ENCODE measurements at regions not wholly inside any gene's neighbourhood (a gene's known extent, or its start where the extent isn't known, plus 50 kb on each side); places are given as distances from the start of the nearest gene placed in this dataset.

DNA sequence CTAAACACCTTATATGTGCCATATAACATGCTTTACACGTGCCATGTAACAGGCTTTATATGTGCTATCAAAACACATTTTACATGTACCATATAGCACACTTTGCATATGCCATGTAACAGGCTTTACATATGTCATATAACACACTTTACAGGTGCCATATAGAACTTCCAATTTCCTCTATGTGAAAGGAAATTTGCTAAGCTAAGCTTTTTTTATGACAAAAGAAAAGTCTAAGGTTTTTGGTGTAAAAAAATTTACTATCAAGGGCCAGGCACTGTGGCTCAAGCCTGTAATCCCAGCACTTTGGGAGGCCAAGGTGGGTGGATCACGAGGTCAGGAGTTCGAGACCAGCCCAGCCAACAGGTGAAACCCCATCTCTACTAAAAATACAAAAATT is 136.5 kb downstream of the AKAIN1 start:
- Histone ChIP-seq H4K20me1 (ENCODE audit: insufficient read depth) (no peaks in the 10 kb centered on the region), H3K9ac (ENCODE audit: low read length) (no peak overlapping the region), H3K9me2 (ENCODE audit: insufficient read depth, low read length) (no peaks in the 10 kb centered on the region), H3K27ac (ENCODE audit: low read length) (no peak overlapping the region), H3K27me3 (ENCODE audit: insufficient read depth, low read depth, low read length) (no peaks in the 10 kb centered on the region), H3K9me3 (ENCODE audit: low read length) (no peaks in the 10 kb centered on the region), H3K4me3 (ENCODE audit: low read length) (no peak overlapping the region), H2AFZ (ENCODE audit: low read depth, low read length) (no peak overlapping the region), H3K4me2 (ENCODE audit: low read length) (no peak overlapping the region), H3F3A (ENCODE audit: insufficient read depth, low read length, poor library complexity, severe bottlenecking) (no peaks in the 10 kb centered on the region), H3K36me3 (ENCODE audit: insufficient read depth, low read length) (no peaks in the 10 kb centered on the region), H3K79me2 (replicated peaks; ENCODE audit: insufficient read depth, low read length) (no peaks in the 10 kb centered on the region)
- TF ChIP-seq MXI1 (conservative IDR thresholded peaks at IDR 0.05; ENCODE audit: poor library complexity, severe bottlenecking) (no peak), RAD21 (conservative IDR thresholded peaks at IDR 0.05) (no peak), TAF1 (IDR thresholded peaks at IDR 0.05; ENCODE audit: low read depth) (no peak), POLR2AphosphoS5 (IDR thresholded peaks at IDR 0.05) (no peak), EP300 (conservative IDR thresholded peaks at IDR 0.05; ENCODE audit: poor library complexity, severe bottlenecking) (no peak), EZH2 (IDR thresholded peaks at IDR 0.05; ENCODE audit: borderline replicate concordance, insufficient read depth, low read length, poor library complexity, severe bottlenecking) (no peak), SMC3 (conservative IDR thresholded peaks at IDR 0.05; ENCODE audit: poor library complexity) (no peak)
- TF ChIP-seq, protein P1, sequence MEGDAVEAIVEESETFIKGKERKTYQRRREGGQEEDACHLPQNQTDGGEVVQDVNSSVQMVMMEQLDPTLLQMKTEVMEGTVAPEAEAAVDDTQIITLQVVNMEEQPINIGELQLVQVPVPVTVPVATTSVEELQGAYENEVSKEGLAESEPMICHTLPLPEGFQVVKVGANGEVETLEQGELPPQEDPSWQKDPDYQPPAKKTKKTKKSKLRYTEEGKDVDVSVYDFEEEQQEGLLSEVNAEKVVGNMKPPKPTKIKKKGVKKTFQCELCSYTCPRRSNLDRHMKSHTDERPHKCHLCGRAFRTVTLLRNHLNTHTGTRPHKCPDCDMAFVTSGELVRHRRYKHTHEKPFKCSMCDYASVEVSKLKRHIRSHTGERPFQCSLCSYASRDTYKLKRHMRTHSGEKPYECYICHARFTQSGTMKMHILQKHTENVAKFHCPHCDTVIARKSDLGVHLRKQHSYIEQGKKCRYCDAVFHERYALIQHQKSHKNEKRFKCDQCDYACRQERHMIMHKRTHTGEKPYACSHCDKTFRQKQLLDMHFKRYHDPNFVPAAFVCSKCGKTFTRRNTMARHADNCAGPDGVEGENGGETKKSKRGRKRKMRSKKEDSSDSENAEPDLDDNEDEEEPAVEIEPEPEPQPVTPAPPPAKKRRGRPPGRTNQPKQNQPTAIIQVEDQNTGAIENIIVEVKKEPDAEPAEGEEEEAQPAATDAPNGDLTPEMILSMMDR (IDR thresholded peaks at IDR 0.05; ENCODE audit: poor library complexity, severe bottlenecking): no peak
- TF ChIP-seq, protein P2, sequence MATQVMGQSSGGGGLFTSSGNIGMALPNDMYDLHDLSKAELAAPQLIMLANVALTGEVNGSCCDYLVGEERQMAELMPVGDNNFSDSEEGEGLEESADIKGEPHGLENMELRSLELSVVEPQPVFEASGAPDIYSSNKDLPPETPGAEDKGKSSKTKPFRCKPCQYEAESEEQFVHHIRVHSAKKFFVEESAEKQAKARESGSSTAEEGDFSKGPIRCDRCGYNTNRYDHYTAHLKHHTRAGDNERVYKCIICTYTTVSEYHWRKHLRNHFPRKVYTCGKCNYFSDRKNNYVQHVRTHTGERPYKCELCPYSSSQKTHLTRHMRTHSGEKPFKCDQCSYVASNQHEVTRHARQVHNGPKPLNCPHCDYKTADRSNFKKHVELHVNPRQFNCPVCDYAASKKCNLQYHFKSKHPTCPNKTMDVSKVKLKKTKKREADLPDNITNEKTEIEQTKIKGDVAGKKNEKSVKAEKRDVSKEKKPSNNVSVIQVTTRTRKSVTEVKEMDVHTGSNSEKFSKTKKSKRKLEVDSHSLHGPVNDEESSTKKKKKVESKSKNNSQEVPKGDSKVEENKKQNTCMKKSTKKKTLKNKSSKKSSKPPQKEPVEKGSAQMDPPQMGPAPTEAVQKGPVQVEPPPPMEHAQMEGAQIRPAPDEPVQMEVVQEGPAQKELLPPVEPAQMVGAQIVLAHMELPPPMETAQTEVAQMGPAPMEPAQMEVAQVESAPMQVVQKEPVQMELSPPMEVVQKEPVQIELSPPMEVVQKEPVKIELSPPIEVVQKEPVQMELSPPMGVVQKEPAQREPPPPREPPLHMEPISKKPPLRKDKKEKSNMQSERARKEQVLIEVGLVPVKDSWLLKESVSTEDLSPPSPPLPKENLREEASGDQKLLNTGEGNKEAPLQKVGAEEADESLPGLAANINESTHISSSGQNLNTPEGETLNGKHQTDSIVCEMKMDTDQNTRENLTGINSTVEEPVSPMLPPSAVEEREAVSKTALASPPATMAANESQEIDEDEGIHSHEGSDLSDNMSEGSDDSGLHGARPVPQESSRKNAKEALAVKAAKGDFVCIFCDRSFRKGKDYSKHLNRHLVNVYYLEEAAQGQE (IDR thresholded peaks at IDR 0.05; ENCODE audit: borderline replicate concordance): no peak

DNA sequence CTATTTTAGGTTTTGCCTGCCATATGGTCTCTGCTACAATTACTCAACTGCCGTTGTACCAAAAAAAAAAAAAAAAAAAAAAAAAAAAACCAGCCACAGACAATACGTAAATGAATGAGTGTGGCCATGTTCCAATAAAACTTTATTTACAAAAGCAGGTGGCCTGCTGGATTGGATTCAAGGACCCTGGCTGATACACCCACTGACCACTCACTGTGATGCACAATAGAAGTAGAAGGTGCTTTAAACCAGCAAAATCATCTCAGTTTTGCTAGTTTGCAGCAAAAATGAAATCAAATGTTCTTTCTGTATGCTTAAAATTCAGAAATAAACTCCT is 137.4 kb downstream of the AKAIN1 start:
- Histone ChIP-seq H3K79me2 (replicated peaks; ENCODE audit: insufficient read depth, low read length) (no peaks in the 10 kb centered on the region), H3F3A (ENCODE audit: insufficient read depth, low read length, poor library complexity, severe bottlenecking) (no peaks in the 10 kb centered on the region), H3K27me3 (ENCODE audit: insufficient read depth, low read depth, low read length) (no peaks in the 10 kb centered on the region), H3K9ac (ENCODE audit: low read length) (no peak overlapping the region), H4K20me1 (ENCODE audit: insufficient read depth) (no peaks in the 10 kb centered on the region), H3K4me2 (ENCODE audit: low read length) (no peak overlapping the region), H2AFZ (ENCODE audit: low read depth, low read length) (no peak overlapping the region), H3K36me3 (ENCODE audit: insufficient read depth, low read length) (no peaks in the 10 kb centered on the region), H3K9me2 (ENCODE audit: insufficient read depth, low read length) (no peaks in the 10 kb centered on the region), H3K27ac (ENCODE audit: low read length) (no peak overlapping the region), H3K9me3 (ENCODE audit: low read length) (no peaks in the 10 kb centered on the region), H3K4me3 (ENCODE audit: low read length) (no peak overlapping the region)
- no peak for TF ChIP-seq EZH2 (IDR thresholded peaks at IDR 0.05; ENCODE audit: borderline replicate concordance, insufficient read depth, low read length, poor library complexity, severe bottlenecking)
- TF ChIP-seq MXI1 (conservative IDR thresholded peaks at IDR 0.05; ENCODE audit: poor library complexity, severe bottlenecking): no peak
- TF ChIP-seq, protein P2 (IDR thresholded peaks at IDR 0.05; ENCODE audit: borderline replicate concordance): no peak
- no peak for TF ChIP-seq SMC3 (conservative IDR thresholded peaks at IDR 0.05; ENCODE audit: poor library complexity)
- TF ChIP-seq TAF1 (IDR thresholded peaks at IDR 0.05; ENCODE audit: low read depth): no peak
- no peak for TF ChIP-seq RAD21 (conservative IDR thresholded peaks at IDR 0.05)
- TF ChIP-seq, protein P1 (IDR thresholded peaks at IDR 0.05; ENCODE audit: poor library complexity, severe bottlenecking): no peak
- TF ChIP-seq POLR2AphosphoS5 (IDR thresholded peaks at IDR 0.05): no peak
- TF ChIP-seq EP300 (conservative IDR thresholded peaks at IDR 0.05; ENCODE audit: poor library complexity, severe bottlenecking): no peak

Measured in neural cell (in vitro differentiated cells).